ENCODE measurements at regions not wholly inside any gene's neighbourhood (a gene's known extent, or its start where the extent isn't known, plus 50 kb on each side); places are given as distances from the start of the nearest gene placed in this dataset.

DNA sequence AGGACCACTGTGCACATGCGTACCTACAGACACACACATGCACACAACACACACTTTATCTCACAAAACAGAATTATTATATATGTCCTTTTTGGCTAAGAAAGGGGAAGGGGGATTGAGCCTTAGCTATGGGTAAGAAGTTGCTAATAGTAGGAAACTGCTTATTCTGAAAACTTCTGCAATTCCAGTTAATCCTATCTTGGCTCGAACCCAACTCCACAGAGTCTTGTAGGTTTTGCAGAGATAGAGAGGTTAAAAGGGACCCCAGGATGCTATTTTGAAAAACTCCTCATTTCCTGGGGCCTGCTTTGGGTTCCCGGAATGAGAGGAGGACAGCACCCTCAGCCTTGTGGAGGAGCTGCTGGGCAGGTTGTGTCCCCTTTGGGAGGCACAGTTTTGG, 233.8 kb downstream of the CLIC5 start:
- Mint-ChIP-seq H3K27me3 (no peaks in the 10 kb centered on the region), H3K9me3 (no peaks in the 10 kb centered on the region), H3K4me1 (ENCODE audit: low read depth) (no peaks in the 10 kb centered on the region), H3K27ac (no peak overlapping the region), H3K4me3 (no peak overlapping the region), H3K36me3 (ENCODE audit: low read depth) (no peaks in the 10 kb centered on the region)
- intact Hi-C loops (cut with micrococcal nuclease), result no loop called here
- CTCF ChIA-PET, result no interaction called here
- DNase-seq (no peak), ATAC-seq (no peak)
- TF ChIP-seq, protein P1, sequence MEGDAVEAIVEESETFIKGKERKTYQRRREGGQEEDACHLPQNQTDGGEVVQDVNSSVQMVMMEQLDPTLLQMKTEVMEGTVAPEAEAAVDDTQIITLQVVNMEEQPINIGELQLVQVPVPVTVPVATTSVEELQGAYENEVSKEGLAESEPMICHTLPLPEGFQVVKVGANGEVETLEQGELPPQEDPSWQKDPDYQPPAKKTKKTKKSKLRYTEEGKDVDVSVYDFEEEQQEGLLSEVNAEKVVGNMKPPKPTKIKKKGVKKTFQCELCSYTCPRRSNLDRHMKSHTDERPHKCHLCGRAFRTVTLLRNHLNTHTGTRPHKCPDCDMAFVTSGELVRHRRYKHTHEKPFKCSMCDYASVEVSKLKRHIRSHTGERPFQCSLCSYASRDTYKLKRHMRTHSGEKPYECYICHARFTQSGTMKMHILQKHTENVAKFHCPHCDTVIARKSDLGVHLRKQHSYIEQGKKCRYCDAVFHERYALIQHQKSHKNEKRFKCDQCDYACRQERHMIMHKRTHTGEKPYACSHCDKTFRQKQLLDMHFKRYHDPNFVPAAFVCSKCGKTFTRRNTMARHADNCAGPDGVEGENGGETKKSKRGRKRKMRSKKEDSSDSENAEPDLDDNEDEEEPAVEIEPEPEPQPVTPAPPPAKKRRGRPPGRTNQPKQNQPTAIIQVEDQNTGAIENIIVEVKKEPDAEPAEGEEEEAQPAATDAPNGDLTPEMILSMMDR (IDR thresholded peaks at IDR 0.05), result no peak
- POLR2A ChIA-PET, result no interaction called here

DNA sequence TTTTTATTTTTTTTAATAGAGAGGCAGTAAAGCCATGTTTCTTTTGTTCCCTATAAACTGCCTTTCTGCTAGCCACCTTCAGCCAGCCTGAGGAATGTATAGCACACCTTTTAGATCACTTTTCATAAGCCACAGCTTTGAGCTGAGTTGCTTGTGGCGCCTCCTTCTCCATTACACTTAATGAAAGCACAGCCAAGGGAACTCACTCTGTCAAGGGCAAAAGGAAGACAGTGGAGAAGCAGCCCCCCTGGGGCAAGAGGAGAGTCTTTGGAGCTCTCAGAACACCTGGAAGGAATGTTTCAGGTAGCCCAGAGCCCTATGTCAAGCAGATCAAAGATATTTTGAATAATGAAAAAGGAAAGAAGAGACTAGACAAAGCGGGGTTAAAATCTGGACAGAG, 235.1 kb downstream of the CLIC5 start:
- DNase-seq (no peak), ATAC-seq (no peak)
- Mint-ChIP-seq H3K4me3 (no peak overlapping the region), H3K4me1 (ENCODE audit: low read depth) (no peaks in the 10 kb centered on the region), H3K27me3 (no peaks in the 10 kb centered on the region), H3K36me3 (ENCODE audit: low read depth) (no peaks in the 10 kb centered on the region), H3K9me3 (no peaks in the 10 kb centered on the region), H3K27ac (no peak overlapping the region)
- POLR2A ChIA-PET, result no interaction called here
- CTCF ChIA-PET, result interaction anchor here (0.9 to 1.4 kb wide), 2 partner anchors 15 to 142 kb away, joined by 3 to 4 read pairs; no protein-coding TSS in a partner anchor
- intact Hi-C loops (cut with micrococcal nuclease), result no loop called here
- TF ChIP-seq, protein P1 (IDR thresholded peaks at IDR 0.05), result no peak

GRCh38 chr6:45775026-45775697, 240.5 kb downstream of the CLIC5 start:
- Mint-ChIP-seq H3K4me3 (no peak overlapping the region), H3K27ac (no peak overlapping the region), H3K27me3 (peaks cover 19% of the 10 kb centered on the region), H3K9me3 (no peaks in the 10 kb centered on the region), H3K4me1 (ENCODE audit: low read depth) (no peaks in the 10 kb centered on the region), H3K36me3 (ENCODE audit: low read depth) (no peaks in the 10 kb centered on the region)
- ChIA-PET POLR2A (no interaction called here), CTCF (no interaction called here)
- intact Hi-C loops (cut with micrococcal nuclease), result no loop called here
- DNase-seq (no peak), ATAC-seq (no peak)
- TF ChIP-seq, protein P1 (IDR thresholded peaks at IDR 0.05), result no peak

DNA sequence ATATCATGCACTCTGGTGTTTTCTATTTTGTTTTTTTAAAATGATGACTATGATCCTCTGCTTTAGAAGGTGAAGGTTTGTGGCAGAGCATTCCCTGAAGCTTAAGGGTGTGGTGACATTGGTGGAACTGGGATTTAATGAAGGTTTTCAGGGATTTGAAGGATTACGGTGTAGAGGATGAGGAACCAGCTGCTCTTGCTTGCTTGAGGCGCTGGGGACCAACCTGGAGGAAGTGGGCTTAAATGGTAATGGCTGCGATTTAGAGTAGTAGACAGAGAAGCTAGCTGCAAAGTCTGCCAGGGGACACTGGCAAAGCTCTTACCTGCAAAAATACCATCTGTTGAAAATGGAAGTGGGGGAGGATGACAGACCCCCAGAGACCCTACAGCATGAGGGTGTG, 241.8 kb downstream of the CLIC5 start:
- Mint-ChIP-seq H3K9me3 (no peaks in the 10 kb centered on the region), H3K4me3 (no peak overlapping the region), H3K27me3 (peaks cover 19% of the 10 kb centered on the region), H3K4me1 (ENCODE audit: low read depth) (no peaks in the 10 kb centered on the region), H3K36me3 (ENCODE audit: low read depth) (no peaks in the 10 kb centered on the region), H3K27ac (no peak overlapping the region)
- intact Hi-C loops (cut with micrococcal nuclease), result no loop called here
- ATAC-seq, result no peak
- POLR2A ChIA-PET, result no interaction called here
- CTCF ChIA-PET, result interaction anchor here (1.4 kb wide), 1 partner anchor 28 kb away, joined by 4 read pairs; no protein-coding TSS in a partner anchor
- no peak for DNase-seq
- TF ChIP-seq, protein P1 (IDR thresholded peaks at IDR 0.05), result no peak

- Mint-ChIP-seq H3K9me3 (no peaks in the 10 kb centered on the region), H3K4me1 (ENCODE audit: low read depth) (no peaks in the 10 kb centered on the region), H3K27ac (no peak overlapping the region), H3K27me3 (peaks cover 19% of the 10 kb centered on the region), H3K4me3 (no peak overlapping the region), H3K36me3 (ENCODE audit: low read depth) (no peaks in the 10 kb centered on the region)
- CTCF ChIA-PET, result interaction anchor here (1.4 kb wide), 1 partner anchor 27 kb away, joined by 4 read pairs; no protein-coding TSS in a partner anchor
- ATAC-seq (no peak), DNase-seq (no peak)
- intact Hi-C loops (cut with micrococcal nuclease), result no loop called here
- POLR2A ChIA-PET, result interaction anchor here (1.0 kb wide), 2 partner anchors 16 to 121 kb away, joined by 3 read pairs; no protein-coding TSS in a partner anchor
- TF ChIP-seq, protein P1 (IDR thresholded peaks at IDR 0.05), result no peak
Measured at GRCh38 chr6:45772886-45773495, 242.7 kb downstream of the CLIC5 start.
